ENCODE measurements at regions not wholly inside any gene's neighbourhood (a gene's known extent, or its start where the extent isn't known, plus 50 kb on each side); places are given as distances from the start of the nearest gene placed in this dataset.

DNA sequence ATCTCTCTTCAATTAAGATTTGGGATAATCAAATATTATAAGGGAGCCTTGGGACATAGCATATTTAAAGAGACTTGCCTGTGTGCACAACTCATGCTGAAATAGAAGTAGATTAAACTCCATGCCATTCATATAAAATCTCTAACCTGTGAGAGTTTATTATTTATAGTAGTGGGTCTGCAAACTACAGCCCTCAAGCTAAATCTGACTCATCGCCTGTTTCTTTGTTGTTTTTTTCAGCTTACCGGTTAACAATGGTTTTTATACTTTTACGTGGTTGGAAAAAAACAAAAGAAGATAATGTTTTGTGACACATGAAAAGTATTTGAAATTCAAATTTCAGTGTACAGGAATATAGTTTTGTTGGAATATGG lies 61.9 kb upstream of the GHR start:
- DNase-seq, result no peak

DNA sequence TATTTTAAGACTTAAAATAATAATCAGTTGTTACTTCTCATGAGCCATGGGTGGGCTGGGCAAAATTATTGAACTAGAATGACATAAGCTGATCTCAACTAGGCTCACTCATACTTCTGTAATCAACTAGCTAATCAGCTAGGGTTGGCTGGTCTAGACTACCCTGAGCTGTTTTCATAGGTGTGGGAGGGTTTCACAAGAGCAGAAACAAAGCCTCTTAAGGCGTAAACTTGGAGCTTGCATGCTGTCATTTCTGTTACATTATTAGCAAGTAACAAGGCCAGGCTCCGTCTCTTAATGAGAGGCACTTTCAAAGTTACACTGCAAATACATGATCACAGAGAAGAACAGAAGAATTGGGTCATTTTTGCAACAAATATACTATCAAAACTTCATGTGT lies 57.2 kb upstream of the GHR start:
- no peak for DNase-seq
